ENCODE measurements at regions not wholly inside any gene's neighbourhood (a gene's known extent, or its start where the extent isn't known, plus 50 kb on each side); places are given as distances from the start of the nearest gene placed in this dataset.
"Not testable (repeated sequence)": the region's sequence is repeated elsewhere in the genome, so short reads cannot be mapped to it uniquely, and the experiment has no call there.

DNA sequence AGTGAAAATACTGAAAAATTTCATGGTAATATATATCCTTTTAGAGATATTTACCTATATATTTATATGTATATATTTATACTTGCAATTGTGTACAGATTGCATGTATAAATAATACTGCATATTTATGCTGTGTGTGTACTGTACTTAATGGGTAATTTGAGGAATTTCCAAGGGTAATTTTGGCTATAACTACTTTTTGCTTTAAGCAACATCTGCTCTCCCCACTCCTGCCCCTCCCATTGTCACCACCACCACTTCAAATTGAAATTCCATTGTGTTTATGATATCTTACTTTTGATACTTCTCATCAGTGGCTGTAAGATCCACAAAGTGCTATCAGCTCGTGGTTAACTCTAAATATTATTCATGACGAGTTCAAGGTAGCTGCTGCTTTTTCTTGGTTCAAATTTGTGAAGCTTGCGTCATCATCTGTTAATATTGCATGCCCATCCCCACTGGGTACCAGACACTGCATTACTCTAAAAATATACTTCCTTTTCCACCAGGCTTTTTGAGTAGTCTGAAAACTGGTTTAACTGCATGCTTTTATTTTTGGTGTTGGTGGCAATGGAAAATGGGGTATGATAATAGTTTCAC is 91.7 kb upstream of the MITF start:
- DNase-seq (ENCODE audit: low spot score) = no peak

- DNase-seq (ENCODE audit: low spot score) = no peak
Measured at GRCh38 chr3:69647081-69647480, 92.2 kb upstream of the MITF start.

- no peak for DNase-seq (ENCODE audit: low spot score)
Measured at GRCh38 chr3:69646287-69647067, 92.8 kb upstream of the MITF start.

- DNase-seq (ENCODE audit: low spot score) = no peak
Measured at GRCh38 chr3:69642606-69643005, 96.7 kb upstream of the MITF start.

DNA sequence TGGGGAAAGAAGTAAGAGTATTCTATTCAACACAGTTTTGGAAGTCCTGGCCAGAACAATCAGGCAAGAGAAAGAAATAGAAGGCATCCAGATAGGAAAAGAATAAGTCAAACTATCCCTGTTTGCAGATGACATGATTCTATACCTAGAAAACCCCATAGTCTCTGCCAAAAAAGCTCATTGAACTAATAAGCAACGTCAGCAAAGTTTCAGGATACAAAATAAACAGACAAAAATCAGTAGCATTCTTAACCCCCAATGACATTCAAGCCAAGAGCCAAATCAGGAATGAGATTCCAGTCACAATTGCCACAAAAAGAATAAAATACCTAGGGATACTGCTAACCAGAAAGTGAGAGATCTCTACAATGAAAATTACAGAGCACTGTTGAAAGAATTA is 99.4 kb upstream of the MITF start:
- no peak for DNase-seq (ENCODE audit: low spot score)

GRCh38 chr3:69628951-69629350 is 110.3 kb upstream of the MITF start:
- DNase-seq (ENCODE audit: low spot score) = no peak

- DNase-seq (ENCODE audit: low spot score) = no peak
Measured at GRCh38 chr3:69613286-69613685, 126.0 kb upstream of the MITF start.

- no peak for DNase-seq (ENCODE audit: low spot score)
Measured at GRCh38 chr3:69612791-69613190, 126.5 kb upstream of the MITF start.

DNA sequence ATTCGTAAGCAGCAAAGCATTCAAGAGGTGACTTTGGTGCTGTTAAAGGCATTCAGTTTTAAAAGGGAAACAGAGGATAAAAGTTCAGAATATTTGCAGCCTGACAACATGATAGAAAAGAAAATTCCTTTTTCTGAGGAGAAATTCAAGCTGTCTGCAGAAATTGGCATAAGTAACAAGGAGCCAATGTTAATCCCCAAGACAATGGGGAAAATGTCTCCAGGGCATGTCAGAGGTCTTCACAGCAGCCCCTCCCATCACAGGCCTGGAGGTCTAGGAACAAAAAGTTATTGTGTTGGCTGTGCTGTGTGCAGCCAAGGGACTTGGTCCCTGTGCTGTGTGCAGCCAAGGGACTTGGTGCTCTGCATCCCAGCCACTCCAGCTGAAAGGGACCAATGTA is 129.7 kb upstream of the MITF start:
- DNase-seq (ENCODE audit: low spot score) = not testable (repeated sequence)

- no peak for DNase-seq (ENCODE audit: low spot score)
Measured at GRCh38 chr3:69607466-69608305, 131.6 kb upstream of the MITF start.

GRCh38 chr3:69605867-69606266 is 133.4 kb upstream of the MITF start:
- DNase-seq (ENCODE audit: low spot score) = no peak

GRCh38 chr3:69604735-69605450 is 134.4 kb upstream of the MITF start:
- no peak for DNase-seq (ENCODE audit: low spot score)

DNA sequence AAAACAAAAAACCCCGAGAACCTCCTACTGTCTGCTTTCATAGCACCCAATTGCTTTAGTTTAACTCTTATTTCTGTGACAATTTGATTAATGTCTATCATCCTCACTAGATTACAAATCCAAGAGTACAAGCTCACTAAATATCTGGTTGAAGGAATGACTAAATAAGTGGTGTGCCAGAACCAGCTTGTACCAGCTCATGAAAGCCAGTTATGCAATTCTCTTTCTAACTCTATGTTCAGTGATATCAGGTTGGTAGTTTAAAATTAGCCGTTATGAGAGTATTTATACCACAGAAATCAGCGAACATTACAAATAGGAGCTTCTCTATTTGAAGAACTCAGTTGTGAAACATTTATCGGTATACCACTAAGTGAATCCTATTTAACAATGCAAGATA is 137.2 kb upstream of the MITF start:
- DNase-seq (ENCODE audit: low spot score) = no peak

GRCh38 chr3:69594286-69594685 is 145.0 kb upstream of the MITF start:
- DNase-seq (ENCODE audit: low spot score) = no peak

- DNase-seq (ENCODE audit: low spot score) = no peak
Measured at GRCh38 chr3:69591164-69591736, 148.0 kb upstream of the MITF start.

DNA sequence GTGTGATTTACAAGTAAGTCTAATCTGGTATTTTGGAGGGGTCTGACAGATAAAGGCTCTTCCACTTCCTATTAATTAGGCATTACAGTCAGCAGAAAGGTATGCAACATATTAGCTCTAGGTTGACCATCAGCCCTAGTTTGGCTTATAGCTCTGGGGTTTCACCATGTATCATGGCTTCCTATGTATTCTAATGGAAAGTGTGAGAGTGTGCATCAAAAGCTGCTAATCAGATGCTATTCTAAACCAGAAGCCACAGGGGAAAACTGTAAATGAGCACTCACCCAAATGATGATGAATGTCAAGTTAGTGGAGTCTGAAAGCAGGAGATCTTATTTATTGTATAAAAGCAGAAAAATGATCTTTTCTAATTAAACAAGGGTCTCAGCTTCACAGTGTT is 149.2 kb upstream of the MITF start:
- DNase-seq (ENCODE audit: low spot score) = peak; percentile 2

DNA sequence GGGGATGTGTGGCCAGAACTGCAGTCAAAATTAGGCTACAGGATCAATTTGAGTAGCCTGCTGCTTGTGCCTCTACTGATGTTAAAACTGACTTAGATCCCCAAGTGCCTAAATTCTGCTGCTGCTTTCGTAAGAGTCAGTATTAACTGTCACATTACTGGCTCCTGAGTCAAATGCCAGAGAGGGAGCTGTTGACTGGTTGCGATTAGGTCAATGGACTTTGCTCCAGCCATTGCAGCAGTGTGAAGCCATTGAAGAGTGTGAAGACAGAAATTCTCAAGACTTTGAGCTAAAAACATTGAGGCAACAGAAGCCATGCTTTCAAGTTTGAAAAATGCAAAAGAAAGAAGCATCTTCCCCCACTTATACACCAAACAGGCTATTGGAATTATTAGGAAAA is 151.1 kb upstream of the MITF start:
- no peak for DNase-seq (ENCODE audit: low spot score)

DNA sequence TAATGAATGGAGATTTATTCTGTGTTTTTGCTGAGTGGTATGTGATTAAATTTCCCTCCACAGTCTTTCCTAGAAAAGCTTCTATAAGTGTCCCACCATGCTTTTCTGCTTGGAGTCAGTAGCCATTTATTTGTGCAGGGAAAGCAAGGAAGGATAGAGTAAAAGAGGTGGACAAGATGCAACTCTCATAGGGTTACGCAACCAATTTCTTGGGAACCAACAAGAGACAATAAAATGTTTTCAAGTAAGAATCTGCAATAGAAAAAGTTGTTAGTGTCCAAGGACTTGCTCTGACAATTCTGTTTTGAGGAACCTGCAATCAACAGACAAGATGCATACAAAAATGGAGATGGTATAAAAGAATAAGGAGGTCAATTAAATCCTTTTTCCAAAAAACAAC is 153.8 kb upstream of the MITF start:
- no peak for DNase-seq (ENCODE audit: low spot score)

DNA sequence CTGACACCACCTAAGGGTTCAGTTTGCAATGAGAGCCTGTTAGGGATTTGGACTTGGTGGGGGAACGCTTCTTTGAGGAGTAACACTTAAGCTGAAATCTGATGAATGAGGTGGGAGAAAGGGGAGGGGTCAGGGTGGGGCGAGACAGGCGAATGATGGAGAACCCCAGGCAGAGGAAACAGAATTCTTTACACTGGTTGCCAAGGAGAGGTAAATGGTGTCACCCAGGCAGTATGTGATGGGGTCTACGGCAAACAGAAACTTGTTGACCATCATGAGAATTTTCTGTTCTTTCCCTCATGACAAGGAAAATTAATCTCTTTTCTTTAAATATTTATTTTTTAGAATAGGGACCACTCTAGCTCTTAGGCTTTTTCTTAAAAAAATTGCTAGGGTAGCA is 157.2 kb upstream of the MITF start:
- DNase-seq (ENCODE audit: low spot score) = no peak

DNA sequence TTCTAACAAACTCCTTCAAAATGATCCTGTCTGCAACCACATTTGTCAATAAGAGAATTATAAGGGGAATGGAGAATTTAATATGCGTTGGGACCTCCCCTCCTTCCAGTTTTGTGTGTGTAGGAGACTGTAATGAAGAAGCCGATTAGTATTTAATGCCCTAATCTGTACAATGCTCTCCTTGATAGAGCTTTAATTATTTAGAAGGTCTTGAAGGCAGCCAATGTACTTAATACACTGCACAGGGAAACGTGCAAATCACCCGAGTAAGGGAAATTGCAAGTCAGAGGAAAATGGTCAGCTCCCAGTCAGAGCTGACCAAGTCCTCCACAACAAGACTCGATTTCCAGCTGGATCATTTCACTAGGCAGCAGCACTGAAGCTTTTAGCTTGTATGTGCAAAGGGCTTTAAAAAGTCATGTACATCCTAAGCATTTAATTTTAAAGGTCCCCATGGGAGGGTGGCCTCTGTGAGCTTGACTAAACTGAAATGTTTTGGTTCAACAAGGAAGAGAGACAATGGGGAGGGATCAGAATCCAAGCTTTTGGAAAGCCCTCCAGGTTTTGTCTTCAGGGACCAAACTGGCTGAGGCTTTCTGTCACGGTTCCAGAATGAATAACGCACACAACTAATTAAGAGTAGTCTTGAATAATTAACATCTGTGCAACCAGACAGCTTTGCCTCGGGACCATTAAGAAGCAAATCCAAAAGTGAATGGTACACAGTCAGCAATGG is 159.8 kb upstream of the MITF start:
- no peak for DNase-seq (ENCODE audit: low spot score)

- no peak for DNase-seq (ENCODE audit: low spot score)
Measured at GRCh38 chr3:69569520-69569919, 169.7 kb upstream of the MITF start.
